ENCODE measurements at regions not wholly inside any gene's neighbourhood (a gene's known extent, or its start where the extent isn't known, plus 50 kb on each side); places are given as distances from the start of the nearest gene placed in this dataset.

DNA sequence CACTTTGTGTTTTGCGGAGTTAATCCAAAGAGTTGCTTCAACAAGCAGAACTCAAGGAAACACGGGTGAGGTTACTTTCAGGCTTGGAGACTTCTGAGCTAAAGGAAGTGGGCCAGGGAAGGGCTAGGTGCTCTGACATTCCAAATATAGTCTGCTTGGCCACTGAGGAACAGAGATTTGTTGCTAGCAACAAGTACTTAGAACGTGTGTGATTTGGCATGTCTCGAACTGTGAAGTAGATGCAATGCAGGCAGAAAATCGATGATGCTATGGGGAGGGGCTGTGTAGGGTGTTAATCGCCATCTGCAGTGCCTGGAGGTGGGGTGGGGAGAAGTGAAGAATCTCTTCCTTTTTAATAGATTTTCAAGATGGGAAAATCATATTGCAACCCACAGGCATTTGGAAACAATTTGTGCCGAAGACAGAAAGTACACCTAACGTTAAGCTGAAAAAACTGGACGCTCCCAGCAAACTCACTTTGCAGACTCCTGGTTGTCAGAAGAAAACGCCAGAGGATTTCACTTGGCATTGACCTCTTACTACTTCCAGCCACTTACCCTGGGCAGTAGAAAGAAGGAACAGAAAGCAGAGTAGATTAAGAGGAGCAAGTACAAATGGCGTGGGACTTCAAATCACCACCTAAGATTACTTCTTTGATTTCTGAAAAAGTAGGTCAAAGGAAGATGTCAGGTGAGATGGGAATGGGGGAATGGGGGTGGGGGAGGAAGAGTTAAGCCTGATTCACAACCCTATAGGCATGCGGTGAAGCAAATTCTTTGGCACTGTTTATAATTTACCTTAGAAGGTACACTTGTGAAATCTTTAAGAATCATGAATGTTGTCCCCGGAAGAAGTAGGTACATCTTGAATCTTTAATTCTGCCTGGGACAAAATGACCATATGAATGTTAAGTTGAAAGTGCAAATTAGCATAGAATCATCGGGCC is 314.1 kb downstream of the CD83 start:
- DNase-seq (ENCODE audit: low read depth in 2 of 2), result no peak

DNA sequence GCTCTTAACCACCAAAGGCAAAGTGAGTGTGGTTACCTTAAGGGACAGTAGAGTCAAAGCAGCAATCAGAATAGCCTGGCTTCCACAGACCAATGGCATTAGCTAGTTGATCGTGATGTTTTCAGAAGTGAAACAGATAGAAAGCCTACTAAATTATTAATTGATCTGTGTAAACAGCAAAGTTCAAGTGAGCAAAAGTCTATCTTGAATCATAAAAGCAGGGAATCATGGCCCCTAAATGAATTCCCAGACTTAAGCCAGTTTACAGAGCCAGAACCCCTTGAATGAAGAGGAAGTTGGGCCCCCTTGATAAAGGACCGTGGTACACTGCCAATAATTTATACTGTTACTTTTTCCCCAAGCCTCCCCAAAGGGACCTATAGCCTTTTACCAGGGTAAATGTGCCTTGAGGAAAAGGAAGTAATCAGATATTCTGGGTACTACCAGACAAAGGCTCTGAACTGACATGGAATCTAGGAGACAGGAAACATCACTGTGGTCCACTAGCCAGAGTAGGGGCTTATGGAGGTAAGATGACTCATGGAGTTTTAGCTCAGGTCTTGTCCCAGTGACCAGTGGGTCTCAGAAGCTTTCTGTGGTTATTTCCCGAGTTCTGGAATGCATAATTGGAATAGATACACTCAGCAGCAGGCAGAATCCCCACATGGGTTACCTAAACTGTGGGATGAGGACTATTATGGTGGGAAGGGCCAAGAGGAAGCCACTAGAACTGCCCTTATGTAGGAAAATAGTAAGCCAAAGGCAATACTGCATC is 317.5 kb downstream of the CD83 start:
- DNase-seq (ENCODE audit: low read depth in 2 of 2), result no peak

DNA sequence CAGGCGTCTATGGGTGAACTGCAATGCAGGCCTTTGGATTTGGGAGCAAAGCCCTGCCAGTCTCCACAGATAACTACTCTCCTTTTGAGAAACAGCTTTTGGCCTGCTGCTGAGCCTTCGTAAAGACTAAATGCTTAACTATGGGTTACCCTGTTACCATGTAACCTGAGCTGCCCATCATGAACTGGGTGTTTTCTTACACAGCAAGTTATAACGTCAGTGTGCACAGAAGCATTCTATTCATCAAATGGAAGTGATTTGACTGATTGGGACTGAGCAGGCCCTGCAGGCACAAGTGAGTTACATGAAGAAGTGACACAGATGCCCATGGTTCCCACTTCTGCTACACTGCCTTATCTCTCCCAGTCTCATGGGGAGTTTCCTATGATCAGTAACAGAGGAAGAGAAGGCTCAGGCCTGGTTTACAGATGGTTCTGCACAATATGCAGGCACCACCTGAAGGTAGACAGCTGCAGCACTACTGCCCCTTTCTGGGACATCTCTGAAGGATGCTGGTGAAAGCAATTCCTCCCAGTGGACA is 319.1 kb downstream of the CD83 start:
- no peak for DNase-seq (ENCODE audit: low read depth in 2 of 2)

DNA sequence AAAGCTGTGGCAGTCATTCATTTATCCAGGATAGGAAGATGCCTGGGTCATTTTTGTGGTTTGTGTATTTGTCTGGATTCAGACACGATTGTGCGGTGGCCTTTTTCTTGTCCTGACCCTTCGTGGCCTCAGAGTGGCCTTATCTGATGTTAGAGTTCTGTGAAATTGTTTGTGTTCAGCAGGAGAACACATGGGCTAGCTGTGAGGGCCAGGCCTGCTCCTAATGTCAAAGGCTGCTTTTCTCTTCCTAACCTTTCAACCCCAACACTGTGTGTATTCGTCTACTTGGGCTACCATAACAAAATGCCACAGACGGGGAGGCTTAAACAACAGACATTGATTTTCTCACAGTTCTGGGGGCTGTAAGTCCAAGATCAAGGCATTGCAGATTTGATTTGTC is 321.8 kb downstream of the CD83 start:
- DNase-seq (ENCODE audit: low read depth in 2 of 2), result no peak

DNA sequence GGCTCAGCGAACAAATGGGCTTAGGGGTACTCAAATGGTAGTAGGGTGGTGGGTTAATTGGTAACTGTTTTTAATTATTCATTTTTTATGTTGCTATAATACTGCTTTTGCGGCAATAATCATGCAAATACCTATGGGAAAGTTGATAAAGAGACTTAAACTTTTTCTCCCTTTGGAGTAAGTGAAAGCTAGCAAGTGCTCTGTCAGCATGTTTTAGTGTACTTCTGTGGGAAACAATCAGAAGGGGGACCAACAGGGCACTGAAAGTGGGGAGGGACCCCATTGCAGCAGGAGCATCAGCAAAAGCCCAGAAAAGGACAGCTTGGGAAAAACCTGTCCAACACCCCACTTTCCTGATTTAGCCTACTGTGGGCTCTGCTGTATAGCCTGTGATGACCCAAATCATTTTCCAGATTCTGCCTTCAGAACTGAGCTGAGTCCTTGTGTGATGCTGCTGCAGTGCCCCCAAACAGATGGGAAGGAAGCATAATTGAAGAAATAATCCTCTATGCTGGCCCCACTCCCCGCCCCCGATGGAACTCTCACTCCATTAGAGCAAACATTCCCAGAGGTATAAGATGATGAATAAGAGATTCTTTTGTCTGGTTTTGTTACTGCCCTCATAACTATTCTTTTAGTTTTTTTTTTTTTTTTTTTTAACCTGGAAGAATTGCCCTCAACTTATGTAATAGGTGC is 322.8 kb downstream of the CD83 start:
- DNase-seq (ENCODE audit: low read depth in 2 of 2), result no peak

DNA sequence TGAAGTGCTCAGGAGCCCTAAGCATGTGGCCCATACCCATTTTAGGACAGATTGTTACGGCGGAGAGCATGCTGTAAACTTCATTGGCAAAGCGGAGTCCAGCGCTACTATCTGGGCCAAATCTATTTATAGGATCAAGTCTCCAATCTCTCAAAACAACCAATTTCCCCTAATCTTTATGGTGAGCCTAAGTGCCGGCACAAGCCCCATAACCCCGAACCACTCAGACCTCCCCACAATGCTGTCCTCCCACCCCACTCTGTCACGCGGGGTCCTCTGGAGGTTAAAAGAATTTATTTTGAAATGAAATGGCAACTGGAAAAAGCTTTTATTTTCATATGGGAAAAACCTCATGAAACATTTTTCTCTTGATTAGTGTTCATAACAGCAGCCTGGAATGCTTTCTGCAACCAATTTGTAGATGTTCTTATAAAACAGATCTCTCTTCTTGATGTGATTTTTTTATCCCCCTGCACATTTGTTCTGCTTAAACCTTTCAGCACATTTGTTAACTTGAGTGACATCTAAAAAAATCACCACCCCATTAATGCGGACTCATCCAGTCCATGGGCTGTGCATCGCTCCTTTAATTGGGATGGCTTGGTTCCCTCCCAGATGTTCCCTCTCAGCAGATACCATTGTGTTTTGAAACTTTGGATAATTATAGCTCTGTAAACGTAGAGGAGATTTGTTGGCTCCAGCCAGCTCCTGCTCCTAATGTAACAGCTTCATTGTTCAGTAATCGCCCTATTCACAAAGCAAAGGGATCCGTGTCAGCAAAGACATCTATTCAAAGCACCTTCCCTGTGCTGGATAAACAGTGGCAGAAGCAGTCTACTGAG is 323.6 kb downstream of the CD83 start:
- no peak for DNase-seq (ENCODE audit: low read depth in 2 of 2)

DNA sequence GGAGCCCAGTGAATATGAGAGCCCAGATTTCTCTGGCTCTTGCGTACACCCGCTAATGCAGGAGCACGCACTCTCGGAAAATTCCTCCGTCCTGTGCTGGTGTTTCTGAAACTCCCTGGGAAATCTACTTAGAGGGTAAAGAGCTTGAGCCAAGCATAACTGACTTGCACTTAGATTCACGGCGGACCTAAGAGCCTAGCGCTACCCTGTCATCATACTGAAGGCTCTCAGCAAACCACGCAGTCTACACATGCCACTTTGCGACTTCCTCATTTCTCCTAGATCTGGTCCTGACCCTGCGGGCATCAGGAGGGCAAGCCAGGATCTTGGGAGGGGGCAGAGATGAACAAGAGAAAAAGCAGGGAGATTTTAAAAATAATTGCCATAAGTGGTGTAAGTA is 324.7 kb downstream of the CD83 start:
- DNase-seq (ENCODE audit: low read depth in 2 of 2), result no peak

DNA sequence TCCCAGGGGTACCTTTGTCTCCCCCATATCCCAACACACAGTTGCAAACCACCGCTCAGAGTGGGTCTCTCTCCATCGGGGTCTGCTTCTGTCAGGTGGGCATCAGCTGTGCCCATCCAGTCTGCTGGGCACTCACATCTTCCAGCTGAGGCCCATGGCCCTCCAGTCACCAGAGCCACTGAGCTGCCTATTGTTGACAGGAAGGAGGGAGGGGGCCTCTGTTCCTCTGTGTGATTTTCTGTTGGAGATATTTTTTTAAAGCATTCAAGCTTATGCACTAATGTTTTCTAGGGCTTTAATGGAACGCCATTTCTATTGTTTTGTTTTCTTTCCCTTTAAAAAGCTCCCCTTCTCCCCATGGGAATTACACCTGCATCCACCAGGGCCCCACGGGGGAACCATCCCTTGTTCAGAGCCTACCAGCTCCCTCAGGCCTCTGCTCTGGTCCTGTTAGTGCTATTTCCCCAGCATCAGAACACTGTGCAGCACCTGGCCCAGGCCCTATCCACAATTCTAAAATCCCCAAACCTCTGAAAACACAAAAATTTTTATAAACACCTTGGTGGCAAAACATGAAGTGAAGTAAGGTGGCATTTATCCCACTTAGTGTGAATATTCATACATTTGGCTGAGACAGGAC is 326.2 kb downstream of the CD83 start:
- no peak for DNase-seq (ENCODE audit: low read depth in 2 of 2)

DNA sequence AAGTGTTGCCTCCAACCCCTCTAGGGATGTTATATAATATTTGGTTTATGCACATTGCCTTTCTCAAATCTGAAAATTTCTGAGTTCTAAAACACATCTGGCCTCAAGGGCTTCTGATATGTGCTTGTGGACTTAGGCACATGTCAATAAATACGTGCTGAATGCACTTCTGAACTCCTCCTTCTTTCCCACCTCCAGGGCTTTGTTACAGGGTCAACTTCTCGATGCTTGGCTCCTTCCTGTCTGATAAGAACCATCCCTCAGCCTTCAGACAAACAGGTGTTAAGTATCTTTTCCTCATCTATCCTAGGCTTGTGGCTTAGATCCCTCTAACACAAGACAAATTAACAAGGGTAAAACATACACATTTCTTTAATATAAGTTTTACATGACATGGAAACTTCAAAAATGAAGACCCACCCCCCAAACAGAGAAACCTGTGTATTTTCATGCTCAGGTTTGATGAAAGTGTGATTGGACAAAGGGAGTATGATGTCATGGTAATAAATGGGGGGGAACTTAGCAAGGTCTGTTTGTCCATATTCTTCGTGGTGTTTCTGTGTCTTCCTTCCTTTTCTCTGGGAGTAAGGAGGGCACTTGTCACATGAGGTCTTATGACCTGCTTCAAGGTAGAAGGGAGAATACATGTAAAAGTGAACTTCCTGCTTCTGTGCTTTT is 326.9 kb downstream of the CD83 start:
- no peak for DNase-seq (ENCODE audit: low read depth in 2 of 2)

DNA sequence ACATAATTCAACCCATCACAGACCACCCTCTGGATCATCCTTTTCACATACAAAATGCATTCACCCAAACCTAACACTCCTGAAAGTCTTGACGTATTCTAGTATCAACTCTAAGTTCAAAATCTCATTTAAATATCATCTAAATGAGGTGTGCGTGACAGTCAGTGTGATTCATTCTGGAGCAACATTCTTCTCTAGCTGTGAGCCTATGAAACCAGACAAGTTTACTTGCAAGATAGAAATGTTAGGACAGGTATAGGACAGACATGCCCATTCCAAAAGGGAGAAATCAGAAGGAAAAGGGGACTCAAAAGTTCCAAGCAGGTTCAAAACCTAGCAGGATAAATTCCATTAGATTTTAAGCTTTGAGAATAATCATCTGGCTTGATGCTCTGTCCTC is 329.7 kb downstream of the CD83 start:
- no peak for DNase-seq (ENCODE audit: low read depth in 2 of 2)

DNA sequence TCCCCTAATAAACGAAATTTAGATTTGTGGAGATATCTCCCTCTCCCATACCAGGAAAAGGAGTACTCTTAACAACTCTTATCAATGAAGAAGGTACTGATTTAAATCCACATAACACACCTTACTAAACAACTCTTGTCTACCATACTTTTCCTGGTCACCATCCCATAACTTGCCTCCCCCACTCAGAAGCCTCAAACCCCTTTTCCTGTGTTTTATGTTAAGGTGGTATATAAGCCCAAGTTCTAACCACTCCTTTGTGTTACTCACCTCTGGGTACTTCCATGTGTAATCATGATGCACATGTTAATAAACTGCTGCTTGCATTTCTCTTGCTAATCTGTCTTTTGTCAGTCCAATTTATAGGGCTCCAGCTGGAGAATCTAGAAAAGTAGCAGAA is 330.7 kb downstream of the CD83 start:
- DNase-seq (ENCODE audit: low read depth in 2 of 2), result no peak

DNA sequence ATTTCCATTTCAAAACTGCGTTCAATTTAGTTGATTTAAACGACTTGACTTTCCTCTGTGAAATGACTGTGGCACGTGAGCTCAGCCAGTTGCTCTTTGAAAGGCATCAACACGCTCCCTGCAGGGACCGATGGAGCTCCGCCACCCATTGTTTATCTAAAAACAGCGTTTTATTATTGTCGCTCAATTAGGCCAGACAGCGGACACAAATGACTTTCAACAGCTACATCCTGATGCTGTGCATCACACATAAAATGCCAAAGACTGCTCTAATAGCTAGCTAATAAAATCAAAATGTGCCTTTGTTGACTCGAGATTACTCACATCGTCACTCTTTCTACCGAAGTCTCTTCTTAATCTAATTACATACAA is 332.5 kb downstream of the CD83 start:
- DNase-seq (ENCODE audit: low read depth in 2 of 2), result no peak

DNA sequence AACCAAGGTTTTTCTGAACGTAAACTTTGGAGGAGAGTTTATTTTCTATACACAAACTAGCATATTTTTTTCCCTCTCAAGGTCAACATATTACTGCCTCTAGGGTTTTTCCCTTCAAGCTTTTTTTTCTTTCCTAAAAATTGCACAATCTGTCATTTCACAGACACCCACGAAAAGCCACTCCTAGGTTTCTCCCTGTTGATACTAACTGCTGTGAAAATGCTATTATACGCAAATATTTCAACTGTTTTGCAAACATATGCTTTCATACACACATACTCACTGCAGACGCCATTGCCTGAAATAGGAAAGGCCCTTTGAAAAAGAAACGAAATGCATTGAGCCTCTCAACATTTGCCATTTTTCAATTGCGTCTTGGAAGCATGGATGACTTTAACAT is 333.0 kb downstream of the CD83 start:
- DNase-seq (ENCODE audit: low read depth in 2 of 2), result no peak

DNA sequence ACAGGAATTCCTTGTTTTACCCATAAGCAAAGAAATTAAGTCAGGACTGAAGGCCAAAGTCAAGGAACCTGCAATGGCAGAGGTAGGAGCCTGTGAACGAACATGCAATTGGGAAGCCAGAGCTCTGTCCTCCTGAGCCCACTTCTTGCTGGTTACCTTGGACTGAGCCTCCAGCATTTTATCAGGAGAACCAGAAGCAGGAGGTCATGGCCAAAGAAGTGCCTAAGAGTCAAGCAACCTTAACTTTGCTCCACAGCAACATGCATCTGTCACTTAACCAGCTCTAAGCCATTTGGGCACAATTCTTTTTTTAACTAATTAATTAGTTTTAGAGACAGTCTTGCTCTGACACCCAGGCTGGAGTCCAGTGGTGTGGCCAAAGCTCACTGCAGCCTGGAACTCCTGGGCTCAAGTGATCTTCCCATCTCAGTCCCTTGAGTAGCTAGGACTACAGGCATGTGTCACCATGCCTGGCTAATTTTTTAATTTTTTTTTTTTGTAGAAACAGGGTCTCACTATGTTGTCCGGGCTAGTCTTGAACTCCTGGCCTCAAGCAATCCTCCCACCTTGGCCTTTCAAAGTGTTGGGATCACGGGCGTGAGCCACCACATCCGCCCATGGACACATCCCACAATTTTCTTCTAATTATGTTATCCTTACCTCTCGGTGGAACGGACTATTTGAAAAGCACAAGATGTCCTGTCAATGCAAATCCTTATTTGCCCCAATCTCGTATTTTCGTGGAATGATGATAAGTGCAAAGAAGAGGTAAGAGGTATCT is 334.2 kb downstream of the CD83 start:
- DNase-seq (ENCODE audit: low read depth in 2 of 2), result no peak

DNA sequence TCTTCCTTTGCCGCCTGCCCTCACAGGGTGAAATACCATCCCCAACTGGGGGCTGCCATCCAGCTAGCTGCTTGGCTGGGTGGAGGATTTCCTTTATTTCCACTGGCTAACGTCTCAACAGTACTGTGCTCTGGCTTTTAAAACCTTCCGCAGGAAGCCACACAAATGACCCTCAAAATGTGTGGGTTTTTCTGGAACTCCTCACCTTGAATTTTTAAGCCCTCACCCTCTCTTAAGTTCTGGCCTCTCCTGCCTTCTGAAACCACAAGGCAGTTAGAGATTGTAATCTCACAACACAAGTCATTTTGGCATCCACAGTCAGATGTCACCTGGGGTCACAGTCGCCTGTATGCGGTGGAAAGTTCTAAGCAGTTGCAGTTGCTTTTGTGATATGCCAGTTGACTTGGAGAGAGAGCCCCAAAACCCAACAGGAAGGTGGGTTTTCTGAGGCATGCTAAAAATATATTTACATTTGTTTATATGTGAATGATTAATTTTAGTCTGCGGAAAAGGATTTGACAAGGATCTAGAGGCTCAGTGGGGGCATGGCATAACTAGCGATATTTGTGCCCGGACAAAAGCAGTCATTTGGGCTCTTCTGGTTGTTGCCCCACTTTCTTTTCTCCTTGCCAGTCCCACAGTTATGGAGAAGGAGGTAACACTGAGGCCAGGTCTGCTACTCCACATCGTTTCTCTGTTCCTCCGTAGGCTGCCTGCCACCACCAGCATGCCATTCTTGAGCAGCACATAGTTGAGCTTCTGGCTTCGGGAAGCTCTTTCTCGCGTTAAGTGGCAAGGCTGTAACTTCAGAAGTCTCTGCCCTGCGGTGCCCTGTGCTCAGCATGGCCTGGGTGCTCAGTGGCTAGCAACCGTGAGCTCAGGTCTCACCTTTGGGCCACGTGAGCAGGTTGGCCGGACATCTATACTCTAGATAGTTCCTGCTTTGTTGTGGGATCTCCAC is 335.3 kb downstream of the CD83 start:
- DNase-seq (ENCODE audit: low read depth in 2 of 2), result no peak

DNA sequence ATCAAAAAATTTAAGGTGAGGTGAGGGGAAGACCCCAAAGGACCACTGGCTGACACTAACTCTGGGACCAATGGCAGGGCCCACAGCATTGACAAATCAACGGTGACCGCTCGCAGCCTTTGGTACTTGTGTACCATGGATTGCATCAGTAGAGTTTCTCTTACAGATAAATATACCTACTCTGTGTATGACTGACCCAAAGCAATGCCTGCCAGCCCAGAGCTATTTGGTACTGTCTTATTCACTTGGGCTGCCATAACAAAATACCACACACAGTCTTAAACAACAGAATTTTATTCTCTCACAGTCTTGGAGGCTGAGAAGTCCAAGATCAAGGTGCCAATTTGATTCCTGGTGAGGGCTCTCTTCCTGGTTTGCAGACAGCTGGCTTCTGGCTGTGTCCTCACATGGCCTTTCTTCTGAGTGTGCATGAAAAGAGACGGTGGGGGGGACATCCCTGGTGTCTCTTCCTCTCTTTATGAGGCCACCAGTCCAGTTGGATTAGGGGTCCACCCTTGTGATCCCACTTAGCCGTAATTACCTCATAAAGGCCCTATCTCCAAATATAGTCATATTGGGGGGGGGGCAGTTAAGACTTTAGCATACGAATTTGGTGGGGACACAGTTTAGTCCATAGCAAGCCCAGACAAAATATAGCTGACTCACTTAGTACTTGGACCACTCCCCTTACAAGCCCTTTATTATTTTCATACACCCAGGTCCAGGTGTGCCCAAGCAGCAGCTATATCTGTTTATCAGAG is 336.3 kb downstream of the CD83 start:
- no peak for DNase-seq (ENCODE audit: low read depth in 2 of 2)

DNA sequence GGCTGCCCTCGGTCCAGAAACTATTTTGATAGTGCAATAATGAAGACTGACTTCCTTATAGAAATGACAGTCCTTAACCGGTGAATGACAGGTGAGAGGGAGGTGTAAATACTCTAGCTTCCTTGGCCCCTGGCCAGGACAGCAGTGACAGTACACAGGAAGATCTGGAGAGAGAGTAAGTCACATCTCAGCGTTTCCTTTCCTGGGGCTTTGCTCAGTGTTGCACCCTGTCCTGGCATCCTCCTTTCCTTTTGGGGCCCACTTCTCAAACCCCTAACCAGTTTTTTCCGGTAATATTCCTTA is 336.9 kb downstream of the CD83 start:
- DNase-seq (ENCODE audit: low read depth in 2 of 2), result no peak

DNA sequence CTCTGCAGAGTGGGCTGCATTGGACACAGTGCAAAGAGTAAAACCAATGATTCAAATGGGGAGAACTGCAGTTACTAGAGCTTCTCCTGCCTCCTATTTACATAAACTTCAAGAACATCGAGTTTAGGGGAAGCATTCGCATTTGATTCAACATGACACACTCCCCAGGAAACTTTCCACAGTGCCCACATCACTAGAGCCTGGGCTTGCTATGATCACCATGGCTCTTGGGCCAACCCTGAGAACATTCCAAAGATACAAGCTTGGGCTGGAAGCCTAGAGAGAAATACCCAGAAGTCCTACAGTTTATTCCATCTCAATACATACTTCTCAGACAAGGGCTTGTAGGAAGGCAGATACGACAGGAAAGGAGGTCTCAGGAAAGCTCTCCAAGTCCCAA is 337.9 kb downstream of the CD83 start:
- DNase-seq (ENCODE audit: low read depth in 2 of 2), result no peak

All from stimulated activated CD4-positive, alpha-beta T cell treated with anti-CD3 and anti-CD28 coated beads, Interleukin-1b, Interleukin-23, amount 100 ng/mL, for 1 hour (primary cell).